ENCODE measurements at regions not wholly inside any gene's neighbourhood (a gene's known extent, or its start where the extent isn't known, plus 50 kb on each side); places are given as distances from the start of the nearest gene placed in this dataset.

DNA sequence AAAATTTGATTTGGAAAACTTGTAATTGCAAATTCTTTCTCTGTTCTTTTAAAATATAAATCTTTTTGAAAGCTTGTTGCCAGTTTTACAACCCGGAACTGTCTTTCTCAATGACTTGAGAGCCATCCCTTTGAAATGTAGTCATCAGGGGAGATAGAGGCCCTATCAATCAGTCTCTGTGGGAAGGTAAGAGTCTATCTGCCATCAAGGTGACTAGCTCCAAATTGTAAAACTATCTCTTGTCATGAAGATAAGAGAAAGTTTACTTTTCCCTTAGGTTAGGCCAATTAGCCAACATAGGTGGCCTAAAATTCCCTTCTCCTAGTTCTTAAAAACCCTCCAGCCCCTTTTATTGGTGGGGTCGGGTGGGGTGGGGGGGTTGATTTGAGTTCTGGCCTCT lies 469.1 kb upstream of the IRAK1BP1 start:
- FAIRE-seq = no peak

DNA sequence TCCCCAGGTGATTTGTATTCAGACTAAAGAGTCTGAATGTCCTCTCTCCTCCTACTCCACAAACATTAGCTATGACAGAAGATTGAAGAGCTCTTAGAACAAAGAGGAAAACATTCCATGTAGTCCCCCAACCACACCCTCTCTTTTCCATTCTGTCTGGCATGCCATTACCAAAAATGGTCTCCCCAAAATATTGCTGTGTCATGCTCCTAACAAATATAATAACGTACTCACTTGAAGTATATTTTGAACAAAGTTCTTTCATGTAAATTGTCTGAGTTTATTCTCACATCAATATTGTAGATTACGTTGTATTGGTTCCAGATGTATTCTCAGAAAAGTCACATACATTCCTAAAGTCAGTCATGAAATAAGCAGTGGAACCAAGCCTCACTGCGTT lies 467.3 kb upstream of the IRAK1BP1 start:
- no peak for FAIRE-seq

- FAIRE-seq = no peak
These were observed 440.0 kb upstream of the IRAK1BP1 start for GRCh38 chr6:78427386-78427785.

GRCh38 chr6:78430521-78430920 lies 436.8 kb upstream of the IRAK1BP1 start:
- no peak for FAIRE-seq

GRCh38 chr6:78435671-78436070 lies 431.7 kb upstream of the IRAK1BP1 start:
- FAIRE-seq = no peak

DNA sequence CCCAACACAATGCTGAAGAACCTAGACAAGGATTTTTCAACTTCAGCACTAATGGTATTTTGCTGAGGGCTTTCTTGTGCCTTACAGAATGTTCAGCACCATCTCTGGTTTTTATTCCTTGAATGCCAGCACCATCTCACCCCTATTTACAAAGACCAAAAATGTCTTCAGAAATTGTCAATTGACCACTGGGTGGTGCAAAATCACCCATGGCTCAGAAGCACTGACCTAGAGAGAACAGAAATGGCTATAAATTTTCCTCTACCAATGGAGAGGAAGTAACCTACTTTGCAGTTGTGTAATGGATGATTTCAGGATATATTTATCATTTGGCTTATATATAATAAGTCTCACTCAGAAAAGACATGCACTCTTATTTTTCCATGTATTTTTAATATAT lies 431.0 kb upstream of the IRAK1BP1 start:
- FAIRE-seq = no peak

DNA sequence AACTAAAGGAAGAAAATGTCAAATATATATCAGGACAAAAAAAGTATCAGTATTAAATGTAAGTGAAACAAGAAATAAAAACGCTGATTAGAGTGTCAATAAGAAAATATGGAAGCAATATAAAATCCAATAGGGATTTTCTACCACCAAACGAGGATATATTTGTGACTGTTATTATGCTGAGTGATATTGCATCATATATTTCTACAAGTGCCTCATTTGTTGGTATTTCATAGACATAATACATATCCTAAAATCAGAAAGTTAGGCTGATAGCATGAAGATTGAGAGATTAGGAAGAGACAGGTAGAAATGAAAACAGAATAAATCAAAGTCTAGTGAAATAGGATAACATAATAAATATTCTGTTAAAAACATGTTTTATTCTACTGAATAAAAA lies 429.2 kb upstream of the IRAK1BP1 start:
- no peak for FAIRE-seq

DNA sequence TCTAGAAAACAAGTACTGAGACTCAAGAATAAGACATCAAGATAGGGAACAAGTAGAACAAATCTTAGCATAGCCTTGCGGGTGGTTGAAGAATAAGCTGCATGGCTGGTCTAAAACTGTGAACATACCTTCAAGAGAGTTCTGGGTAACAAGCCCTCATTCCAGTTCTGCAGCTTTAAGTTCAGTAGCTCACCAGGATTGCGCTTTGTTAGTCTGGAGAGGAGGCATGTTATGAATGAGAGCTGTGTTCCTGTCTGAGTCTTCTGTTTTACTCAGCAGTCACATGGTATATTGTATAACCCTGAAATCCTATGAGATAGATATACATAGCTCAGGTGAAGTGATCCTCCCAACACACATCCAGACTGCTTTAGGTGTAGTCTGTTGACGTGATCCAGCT lies 406.6 kb upstream of the IRAK1BP1 start:
- no peak for FAIRE-seq

GRCh38 chr6:78462728-78463127 lies 404.6 kb upstream of the IRAK1BP1 start:
- no peak for FAIRE-seq

DNA sequence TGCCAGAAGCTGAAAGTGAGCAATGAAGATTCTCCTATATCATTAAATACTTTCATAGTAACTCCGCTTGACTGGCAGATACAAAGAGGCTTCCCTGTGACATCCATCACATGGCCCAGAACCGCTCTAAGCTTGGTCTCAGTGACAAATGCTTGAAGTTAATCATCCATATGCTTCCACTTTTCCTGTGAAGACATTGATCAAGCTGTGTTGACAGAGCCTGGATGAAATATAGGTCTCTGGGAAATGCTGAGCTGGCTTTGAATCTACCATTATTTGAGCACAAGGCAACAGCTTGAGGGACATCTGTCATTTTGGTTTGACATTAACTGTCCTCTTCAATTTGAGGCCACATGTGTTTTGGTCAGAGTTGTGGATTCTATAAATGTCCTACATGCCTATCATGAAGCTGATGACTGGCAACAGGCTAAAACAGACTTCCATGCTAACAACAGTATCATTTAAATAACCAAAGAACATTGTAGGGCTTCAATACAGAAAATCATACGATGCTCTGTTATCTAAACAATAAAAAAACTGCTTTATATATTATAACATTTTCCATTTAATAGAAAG lies 402.2 kb upstream of the IRAK1BP1 start:
- no peak for FAIRE-seq

- FAIRE-seq = no peak
These were observed 390.8 kb upstream of the IRAK1BP1 start for GRCh38 chr6:78476561-78476960.

DNA sequence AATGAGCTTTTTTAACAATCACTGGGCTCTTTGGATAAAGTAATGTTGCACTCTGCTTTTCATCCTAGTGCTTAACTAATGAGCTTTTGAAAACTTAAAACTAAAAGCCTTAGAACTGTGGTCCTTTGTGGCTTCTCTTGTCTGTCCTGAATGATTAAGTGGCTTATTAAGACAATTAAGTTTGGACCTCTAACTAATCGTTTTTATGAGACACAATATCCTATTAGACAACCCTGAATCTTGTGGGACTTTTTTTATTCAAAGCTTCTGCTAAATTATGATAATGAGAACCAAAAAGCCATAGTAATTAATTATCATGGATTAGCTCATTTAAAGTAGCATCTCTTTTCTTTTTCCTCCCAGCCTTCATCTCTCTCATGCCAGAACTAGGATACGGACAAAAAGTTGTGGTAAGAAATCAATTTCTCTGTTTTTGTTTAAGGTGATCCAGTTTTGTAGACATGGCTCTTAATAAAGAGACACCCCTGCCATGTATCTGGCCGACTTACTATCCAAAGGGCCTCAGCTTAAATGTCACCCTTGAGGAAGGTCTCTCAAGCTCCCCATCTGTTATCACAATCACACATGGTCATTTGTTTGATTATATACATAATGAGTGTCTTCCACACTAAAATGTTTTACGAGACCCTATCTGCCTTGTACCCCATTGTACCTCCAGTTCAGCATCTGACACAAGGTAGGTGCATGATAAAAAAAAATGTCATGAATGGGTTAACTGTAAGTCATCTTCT lies 384.4 kb upstream of the IRAK1BP1 start:
- no peak for FAIRE-seq

- FAIRE-seq = no peak
These were observed 383.7 kb upstream of the IRAK1BP1 start for GRCh38 chr6:78483553-78484197.

DNA sequence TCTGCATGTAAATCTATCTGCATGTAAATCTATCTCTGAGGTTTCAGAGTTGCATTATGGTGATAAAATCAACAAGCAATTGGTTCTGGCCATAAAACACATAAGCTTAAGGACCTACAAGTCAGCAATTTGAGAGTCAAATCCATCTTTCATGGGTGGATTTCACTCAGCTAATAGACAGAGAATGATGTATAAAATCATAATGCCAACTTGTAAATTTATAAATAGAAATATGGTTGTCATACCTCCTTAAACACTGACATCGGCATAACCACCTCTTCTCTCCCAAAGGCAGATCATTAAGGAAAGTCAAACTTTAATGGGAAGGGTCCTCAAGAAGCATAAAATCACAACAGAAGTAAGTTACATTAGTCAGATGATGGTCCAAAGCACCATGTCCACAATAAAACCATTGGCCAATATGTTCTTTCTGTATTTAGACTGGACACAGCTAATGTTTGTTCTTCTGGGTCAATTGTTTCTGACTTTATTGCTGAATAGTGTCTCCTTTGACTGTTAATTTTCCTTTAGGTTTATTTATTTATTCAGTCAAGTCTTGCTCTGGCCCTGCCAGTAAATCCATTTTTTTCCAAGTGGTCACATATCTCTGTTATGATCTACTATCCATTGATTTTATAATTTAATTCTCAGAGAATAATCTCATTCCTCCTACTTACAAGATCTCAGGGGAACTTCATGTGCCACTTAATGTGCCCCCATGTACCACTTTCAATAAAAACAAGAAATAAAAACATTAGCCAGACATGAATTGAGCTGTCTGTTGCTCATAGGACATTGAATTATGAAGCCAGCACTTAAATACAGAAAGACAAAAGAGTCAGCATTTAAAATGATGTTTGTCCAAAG lies 382.9 kb upstream of the IRAK1BP1 start:
- no peak for FAIRE-seq

- FAIRE-seq = no peak
These were observed 379.9 kb upstream of the IRAK1BP1 start for GRCh38 chr6:78487401-78487800.

DNA sequence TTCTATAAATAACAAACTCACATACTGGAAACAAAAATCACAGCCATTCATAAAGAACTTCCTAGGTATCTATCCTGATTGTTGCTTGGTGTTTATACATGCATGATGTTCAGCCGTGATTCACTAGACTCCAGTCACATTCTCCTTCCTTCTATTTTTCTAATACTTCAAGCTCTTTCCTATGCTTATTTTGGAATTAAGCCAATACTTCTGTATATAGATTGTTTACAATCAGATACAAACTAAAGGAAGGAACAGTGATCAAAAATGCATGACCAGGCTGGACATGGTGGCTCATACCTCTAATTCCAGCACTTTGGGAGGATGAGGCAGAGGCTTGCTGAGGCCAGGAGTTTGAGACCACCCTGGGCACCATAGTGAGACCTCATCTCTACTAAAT lies 377.5 kb upstream of the IRAK1BP1 start:
- FAIRE-seq = no peak

- no peak for FAIRE-seq
These were observed 374.9 kb upstream of the IRAK1BP1 start for GRCh38 chr6:78492351-78493017.

- FAIRE-seq = no peak
These were observed 366.9 kb upstream of the IRAK1BP1 start for GRCh38 chr6:78500299-78501089.

DNA sequence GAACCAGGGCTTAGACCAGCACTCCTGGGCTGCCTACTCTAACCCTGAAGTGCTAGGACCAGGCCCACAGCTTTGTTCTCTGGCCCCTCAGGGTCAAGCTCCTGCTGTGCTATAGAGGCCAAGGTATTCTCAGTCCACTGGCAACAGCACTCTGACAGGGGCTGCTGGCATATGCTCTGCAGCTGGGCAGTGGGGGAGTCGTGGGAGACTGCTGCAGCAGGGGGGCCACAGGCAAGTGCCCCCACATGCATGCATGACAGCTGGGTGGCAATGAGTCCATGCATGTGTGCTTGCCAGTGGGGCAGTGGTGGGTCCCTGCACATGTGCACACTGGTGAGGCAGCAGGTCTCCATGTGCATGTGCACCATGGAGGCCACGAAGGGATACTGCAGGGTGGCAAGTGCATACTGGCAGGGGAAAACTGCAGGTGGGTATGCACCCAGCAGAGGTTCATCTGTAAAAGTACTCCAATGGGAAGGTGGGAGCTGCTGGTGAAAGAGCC lies 364.9 kb upstream of the IRAK1BP1 start:
- no peak for FAIRE-seq

GRCh38 chr6:78505178-78505577 lies 362.2 kb upstream of the IRAK1BP1 start:
- FAIRE-seq = no peak

- no peak for FAIRE-seq
These were observed 356.3 kb upstream of the IRAK1BP1 start for GRCh38 chr6:78511009-78511408.

GRCh38 chr6:78513856-78514255 lies 353.5 kb upstream of the IRAK1BP1 start:
- no peak for FAIRE-seq
